OCI-LY1 (cell line): ENCODE measurements at regions not wholly inside any gene's neighbourhood (a gene's known extent, or its start where the extent isn't known, plus 50 kb on each side); places are given as distances from the start of the nearest gene placed in this dataset.

Source experiments
- EZH2 ChIP-seq: fragments of 200-600 bp; sonication (generic), shearing (Covaris generic); IDR thresholded peaks from 2 replicates; pipeline ENCODE4 v1.8.0; 2017; ENCODE audit warnings: borderline replicate concordance, mixed run types, mild to moderate bottlenecking, antibody characterized with exemption, low read length, moderate library complexity, mixed read lengths
- TF ChIP-seq, protein P1 (sequence below): fragments of 200-600 bp; sonication (generic), shearing (Covaris generic); IDR thresholded peaks from 2 replicates; pipeline ENCODE4 v1.5.1; 2017; ENCODE audit warnings: mild to moderate bottlenecking, antibody characterized with exemption, low read length, moderate library complexity, mixed read lengths

DNA sequence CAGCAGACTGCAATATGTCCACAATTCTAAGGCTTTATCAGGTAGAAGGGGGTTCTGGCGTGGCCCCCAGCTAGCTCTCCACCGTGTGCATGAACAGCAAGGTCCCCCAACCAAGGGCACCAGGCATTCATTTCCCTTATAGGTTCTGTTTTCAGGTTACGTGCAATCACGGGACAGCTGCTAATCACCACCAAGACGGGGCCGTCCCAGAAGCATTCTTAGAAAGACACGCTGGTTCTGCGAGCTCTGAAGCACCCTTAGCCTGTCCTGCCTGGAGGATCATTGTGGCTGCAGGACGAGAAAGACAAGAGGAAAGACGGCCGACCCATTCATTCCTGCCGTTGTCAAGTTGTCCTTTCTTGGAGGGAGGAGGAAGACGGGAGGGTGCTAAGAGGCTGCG lies 302.9 kb downstream of the SOX9 start:
- TF ChIP-seq, protein P1, sequence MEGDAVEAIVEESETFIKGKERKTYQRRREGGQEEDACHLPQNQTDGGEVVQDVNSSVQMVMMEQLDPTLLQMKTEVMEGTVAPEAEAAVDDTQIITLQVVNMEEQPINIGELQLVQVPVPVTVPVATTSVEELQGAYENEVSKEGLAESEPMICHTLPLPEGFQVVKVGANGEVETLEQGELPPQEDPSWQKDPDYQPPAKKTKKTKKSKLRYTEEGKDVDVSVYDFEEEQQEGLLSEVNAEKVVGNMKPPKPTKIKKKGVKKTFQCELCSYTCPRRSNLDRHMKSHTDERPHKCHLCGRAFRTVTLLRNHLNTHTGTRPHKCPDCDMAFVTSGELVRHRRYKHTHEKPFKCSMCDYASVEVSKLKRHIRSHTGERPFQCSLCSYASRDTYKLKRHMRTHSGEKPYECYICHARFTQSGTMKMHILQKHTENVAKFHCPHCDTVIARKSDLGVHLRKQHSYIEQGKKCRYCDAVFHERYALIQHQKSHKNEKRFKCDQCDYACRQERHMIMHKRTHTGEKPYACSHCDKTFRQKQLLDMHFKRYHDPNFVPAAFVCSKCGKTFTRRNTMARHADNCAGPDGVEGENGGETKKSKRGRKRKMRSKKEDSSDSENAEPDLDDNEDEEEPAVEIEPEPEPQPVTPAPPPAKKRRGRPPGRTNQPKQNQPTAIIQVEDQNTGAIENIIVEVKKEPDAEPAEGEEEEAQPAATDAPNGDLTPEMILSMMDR = no peak
- TF ChIP-seq EZH2 = no peak
